ENCODE measurements at regions not wholly inside any gene's neighbourhood (a gene's known extent, or its start where the extent isn't known, plus 50 kb on each side); places are given as distances from the start of the nearest gene placed in this dataset.

- H3K9me3 ChIP-seq (ENCODE audit: control insufficient read depth, insufficient read depth, low read length), result no peaks in the 10 kb centered on the region
- H3K18ac ChIP-seq (ENCODE audit: low read depth, low read length), result no peak overlapping the region
- no peak overlapping the region for H3K56ac ChIP-seq (ENCODE audit: extremely low read depth, insufficient read depth, low read length)
- H3K27me3 ChIP-seq (ENCODE audit: control insufficient read depth, insufficient read depth, low read length), result peaks cover 7% of the 10 kb centered on the region
- no peak overlapping the region for H3K23ac ChIP-seq (ENCODE audit: low read depth, low read length)
- TF ChIP-seq CEBPB (IDR thresholded peaks at IDR 0.05; ENCODE audit: low read depth, low read length), result no peak
- no peak for TF ChIP-seq RCOR1 (IDR thresholded peaks at IDR 0.05; ENCODE audit: insufficient replicate concordance, low read length)
- no peak for TF ChIP-seq MAZ (IDR thresholded peaks at IDR 0.05; ENCODE audit: borderline replicate concordance, low read depth, low read length)
- no peak for TF ChIP-seq RAD21 (IDR thresholded peaks at IDR 0.05; ENCODE audit: low read length)
- no peak for TF ChIP-seq MXI1 (IDR thresholded peaks at IDR 0.05; ENCODE audit: borderline replicate concordance, low read depth, low read length)
- TF ChIP-seq NFE2L2 (IDR thresholded peaks at IDR 0.05; ENCODE audit: low read depth, low read length), result no peak
- no peak for TF ChIP-seq CTCF (conservative IDR thresholded peaks at IDR 0.05; ENCODE audit: low read depth, low read length)
- TF ChIP-seq FOS (IDR thresholded peaks at IDR 0.05; ENCODE audit: low read depth, low read length), result no peak
- TF ChIP-seq MAFK (IDR thresholded peaks at IDR 0.05; ENCODE audit: low read depth, low read length), result no peak
- no peak for TF ChIP-seq ELK1 (IDR thresholded peaks at IDR 0.05; ENCODE audit: borderline replicate concordance, low read depth, low read length)
- no peak for TF ChIP-seq USF2 (IDR thresholded peaks at IDR 0.05; ENCODE audit: low read depth, low read length)
- TF ChIP-seq RFX5 (IDR thresholded peaks at IDR 0.05; ENCODE audit: low read depth, low read length), result no peak
- H4K20me1 ChIP-seq (ENCODE audit: insufficient read depth, low read length), result no peaks in the 10 kb centered on the region
- no peak overlapping the region for H4K8ac ChIP-seq (ENCODE audit: low read depth in 2 of 2, low read length in 2 of 2)
- WGBS, 2 experiments (ENCODE audit: extremely low coverage in 2 of 2, insufficient read length in 1 of 2), result 47% methylated on average over 3 of the region's 6 CpGs; no CpG with 5 or more reads in 1 of the 2 experiments
- H3K4me3 ChIP-seq (ENCODE audit: insufficient read depth, low read depth, low read length), result no peak overlapping the region
- no peak overlapping the region for H2AK5ac ChIP-seq (ENCODE audit: low read depth, low read length)
- CTCF ChIA-PET, result no interaction called here
- no peak overlapping the region for H3K4me2 ChIP-seq (ENCODE audit: low read depth, low read length)
- H3K27ac ChIP-seq (ENCODE audit: insufficient read depth, low read length), result no peak overlapping the region
- no peak overlapping the region for H2BK120ac ChIP-seq (ENCODE audit: low read depth, low read length)
- no peak for DNase-seq
- no peak overlapping the region for H3K4ac ChIP-seq (ENCODE audit: low read depth, low read length)
- no peak overlapping the region for H3K14ac ChIP-seq (replicated peaks; ENCODE audit: low read depth, low read length)
- in situ Hi-C loops (cut with MboI; ENCODE audit: low sequenced_read_pairs) (no loop called here), intact Hi-C loops (cut with micrococcal nuclease) (no loop called here), dilution Hi-C loops (cut with HindIII; ENCODE audit: low sequenced_read_pairs, unreplicated experiment) (no loop called here)
- no peaks in the 10 kb centered on the region for H3K4me1 ChIP-seq (ENCODE audit: control insufficient read depth, insufficient read depth, low read length)
- no peaks in the 10 kb centered on the region for H3K79me1 ChIP-seq (ENCODE audit: low read depth in 1 of 2, low read length in 2 of 2)
- no peak overlapping the region for H2BK15ac ChIP-seq (ENCODE audit: low read depth, low read length)
- POLR2A ChIA-PET (ENCODE audit: unreplicated experiment), result no interaction called here
- H3K9me1 ChIP-seq (ENCODE audit: insufficient read depth, low read length), result no peaks in the 10 kb centered on the region
- no peak overlapping the region for H2AK9ac ChIP-seq (replicated peaks; ENCODE audit: low read depth, low read length, poor library complexity)
- no peak for ATAC-seq (ENCODE audit: low read depth)
- H2BK20ac ChIP-seq (ENCODE audit: low read depth, low read length), result no peak overlapping the region
- no TSS peak for BruUV-seq (replicated peaks)
- H4K91ac ChIP-seq (ENCODE audit: insufficient read depth, low read depth, low read length), result no peak overlapping the region
- H3K36me3 ChIP-seq (ENCODE audit: control insufficient read depth, insufficient read depth, low read length), result no peaks in the 10 kb centered on the region
- H2AFZ ChIP-seq (replicated peaks; ENCODE audit: low read length, poor library complexity), result no peak overlapping the region
- H4K5ac ChIP-seq (ENCODE audit: low read depth, low read length), result no peak overlapping the region
- no peak overlapping the region for H2BK5ac ChIP-seq (ENCODE audit: low read depth, low read length, poor library complexity, severe bottlenecking)
- H3K9ac ChIP-seq (ENCODE audit: low read depth, low read length), result no peak overlapping the region
Measured at GRCh38 chrX:110951472-110952269, 144.3 kb upstream of the PAK3 start.
